ENCODE measurements at regions not wholly inside any gene's neighbourhood (a gene's known extent, or its start where the extent isn't known, plus 50 kb on each side); places are given as distances from the start of the nearest gene placed in this dataset.

DNA sequence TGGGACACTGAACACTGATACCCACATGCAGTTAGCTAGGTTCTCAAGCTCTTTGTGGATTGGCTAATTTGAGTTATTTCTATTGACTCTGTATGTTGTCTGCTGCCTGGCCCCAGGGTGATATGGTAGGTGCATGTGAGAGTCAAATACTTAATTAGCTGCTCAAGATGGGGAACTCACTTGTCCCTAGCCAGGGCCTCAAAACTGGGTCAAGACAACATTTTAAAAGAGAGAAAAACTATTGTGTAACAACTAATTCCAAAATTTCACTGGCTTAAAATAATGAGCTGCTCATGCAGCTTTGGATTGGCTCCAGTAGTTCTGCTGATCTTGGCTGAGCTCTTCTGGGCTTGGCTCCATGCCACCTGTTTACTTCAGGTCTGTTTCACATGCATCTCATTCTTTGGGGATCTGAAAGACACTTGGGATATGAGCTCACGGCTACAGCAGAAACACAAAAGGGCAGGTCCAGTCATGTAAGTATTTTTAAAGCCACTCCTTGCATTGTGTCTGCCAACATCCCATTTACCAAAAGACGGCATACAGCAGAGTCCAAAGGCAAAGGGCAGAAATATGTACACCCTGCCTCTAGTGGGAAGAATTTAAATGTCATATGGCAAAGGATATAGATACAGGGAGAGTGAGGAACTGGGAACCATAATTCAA lies 716.8 kb downstream of the SUCLG1 start:
- TF ChIP-seq YY1 (IDR thresholded peaks at IDR 0.05; ENCODE audit: low read depth), result no peak
- TF ChIP-seq, protein P1, sequence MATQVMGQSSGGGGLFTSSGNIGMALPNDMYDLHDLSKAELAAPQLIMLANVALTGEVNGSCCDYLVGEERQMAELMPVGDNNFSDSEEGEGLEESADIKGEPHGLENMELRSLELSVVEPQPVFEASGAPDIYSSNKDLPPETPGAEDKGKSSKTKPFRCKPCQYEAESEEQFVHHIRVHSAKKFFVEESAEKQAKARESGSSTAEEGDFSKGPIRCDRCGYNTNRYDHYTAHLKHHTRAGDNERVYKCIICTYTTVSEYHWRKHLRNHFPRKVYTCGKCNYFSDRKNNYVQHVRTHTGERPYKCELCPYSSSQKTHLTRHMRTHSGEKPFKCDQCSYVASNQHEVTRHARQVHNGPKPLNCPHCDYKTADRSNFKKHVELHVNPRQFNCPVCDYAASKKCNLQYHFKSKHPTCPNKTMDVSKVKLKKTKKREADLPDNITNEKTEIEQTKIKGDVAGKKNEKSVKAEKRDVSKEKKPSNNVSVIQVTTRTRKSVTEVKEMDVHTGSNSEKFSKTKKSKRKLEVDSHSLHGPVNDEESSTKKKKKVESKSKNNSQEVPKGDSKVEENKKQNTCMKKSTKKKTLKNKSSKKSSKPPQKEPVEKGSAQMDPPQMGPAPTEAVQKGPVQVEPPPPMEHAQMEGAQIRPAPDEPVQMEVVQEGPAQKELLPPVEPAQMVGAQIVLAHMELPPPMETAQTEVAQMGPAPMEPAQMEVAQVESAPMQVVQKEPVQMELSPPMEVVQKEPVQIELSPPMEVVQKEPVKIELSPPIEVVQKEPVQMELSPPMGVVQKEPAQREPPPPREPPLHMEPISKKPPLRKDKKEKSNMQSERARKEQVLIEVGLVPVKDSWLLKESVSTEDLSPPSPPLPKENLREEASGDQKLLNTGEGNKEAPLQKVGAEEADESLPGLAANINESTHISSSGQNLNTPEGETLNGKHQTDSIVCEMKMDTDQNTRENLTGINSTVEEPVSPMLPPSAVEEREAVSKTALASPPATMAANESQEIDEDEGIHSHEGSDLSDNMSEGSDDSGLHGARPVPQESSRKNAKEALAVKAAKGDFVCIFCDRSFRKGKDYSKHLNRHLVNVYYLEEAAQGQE (IDR thresholded peaks at IDR 0.05; ENCODE audit: low read depth), result no peak
- no peak for TF ChIP-seq TCF12 (IDR thresholded peaks at IDR 0.05; ENCODE audit: low read depth)
- no peak for TF ChIP-seq RAD21 (IDR thresholded peaks at IDR 0.05; ENCODE audit: low read depth)
- TF ChIP-seq, protein P2, sequence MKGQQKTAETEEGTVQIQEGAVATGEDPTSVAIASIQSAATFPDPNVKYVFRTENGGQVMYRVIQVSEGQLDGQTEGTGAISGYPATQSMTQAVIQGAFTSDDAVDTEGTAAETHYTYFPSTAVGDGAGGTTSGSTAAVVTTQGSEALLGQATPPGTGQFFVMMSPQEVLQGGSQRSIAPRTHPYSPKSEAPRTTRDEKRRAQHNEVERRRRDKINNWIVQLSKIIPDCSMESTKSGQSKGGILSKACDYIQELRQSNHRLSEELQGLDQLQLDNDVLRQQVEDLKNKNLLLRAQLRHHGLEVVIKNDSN (IDR thresholded peaks at IDR 0.05), result no peak
- no peak for TF ChIP-seq EP300 (IDR thresholded peaks at IDR 0.05; ENCODE audit: borderline replicate concordance)
- TF ChIP-seq CEBPB (IDR thresholded peaks at IDR 0.05), result no peak
- TF ChIP-seq EGR1 (IDR thresholded peaks at IDR 0.05), result no peak
- TF ChIP-seq FOXM1 (IDR thresholded peaks at IDR 0.05; ENCODE audit: borderline replicate concordance, low read depth), result no peak
- no peak for TF ChIP-seq TAF1 (IDR thresholded peaks at IDR 0.05; ENCODE audit: low read depth)
